LNCaP clone FGC (cell line): ENCODE measurements at regions not wholly inside any gene's neighbourhood (a gene's known extent, or its start where the extent isn't known, plus 50 kb on each side); places are given as distances from the start of the nearest gene placed in this dataset.

ENCODE experiments used
- DNase-seq: peaks from one replicate; pipeline ENCODE4 v3.0.0-alpha.2; 2011; ENCODE audit warnings: low read depth
- H3K4me3 ChIP-seq: 2 replicates; pipeline ENCODE4 v1.5.1; 2011; ENCODE audit warnings: mild to moderate bottlenecking, low read depth, low read length, control low read depth
- CTCF ChIP-seq: IDR thresholded peaks from 2 replicates; pipeline ENCODE4 v1.5.1; 2012; ENCODE audit warnings: mild to moderate bottlenecking; ENCODE audit not compliant: control insufficient read depth, insufficient read depth; ENCODE audit errors: extremely low read depth

- DNase-seq: no peak
- no peak overlapping the region for H3K4me3 ChIP-seq
- no peak for TF ChIP-seq CTCF
Measured at GRCh38 chr4:104752337-104752736, 257.6 kb upstream of the CXXC4 start.

GRCh38 chr4:104756837-104757236 is 262.1 kb upstream of the CXXC4 start:
- DNase-seq: no peak
- TF ChIP-seq CTCF: no peak
- no peak overlapping the region for H3K4me3 ChIP-seq

- DNase-seq: no peak
- H3K4me3 ChIP-seq: no peak overlapping the region
- TF ChIP-seq CTCF: no peak
Measured at GRCh38 chr4:104758574-104758973, 263.9 kb upstream of the CXXC4 start.

- no peak for DNase-seq
- TF ChIP-seq CTCF: no peak
- no peak overlapping the region for H3K4me3 ChIP-seq
Measured at GRCh38 chr4:104763554-104764222, 269.0 kb upstream of the CXXC4 start.

GRCh38 chr4:104766676-104767075 is 272.0 kb upstream of the CXXC4 start:
- DNase-seq: no peak
- no peak overlapping the region for H3K4me3 ChIP-seq
- TF ChIP-seq CTCF: no peak

- no peak overlapping the region for H3K4me3 ChIP-seq
- DNase-seq: no peak
- TF ChIP-seq CTCF: no peak
Measured at GRCh38 chr4:104772849-104773248, 278.2 kb upstream of the CXXC4 start.
